SK-N-SH (cell line): ENCODE measurements at regions not wholly inside any gene's neighbourhood (a gene's known extent, or its start where the extent isn't known, plus 50 kb on each side); places are given as distances from the start of the nearest gene placed in this dataset.

Experiments used
- CTCF ChIP-seq: fragments of 200-600 bp; sonication (generic); IDR thresholded peaks from 2 replicates; pipeline ENCODE4 v1.6.1; 2017; ENCODE audit warnings: antibody characterized with exemption, mild to moderate bottlenecking, moderate library complexity
- EP300 ChIP-seq, 2 experiments: IDR thresholded peaks; 2 replicates each; pipeline versions ENCODE4 v1.4.0 to v1.6.1; 2012; ENCODE audit warnings: borderline replicate concordance in 1 of 2, low read depth in 1 of 2, low read length in 1 of 2
- POLR2AphosphoS5 ChIP-seq: IDR thresholded peaks from 2 replicates; pipeline ENCODE4 v1.6.1; 2012; ENCODE audit warnings: low read depth, low read length
- RAD21 ChIP-seq: IDR thresholded peaks from 2 replicates; pipeline ENCODE4 v1.6.1; 2012; ENCODE audit warnings: mild to moderate bottlenecking, low read length
- RCOR1 ChIP-seq: fragments of 150-350 bp; IDR thresholded peaks from 2 replicates; pipeline ENCODE4 v1.6.1; 2017; ENCODE audit warnings: antibody characterized with exemption, low read length
- RXRA ChIP-seq: IDR thresholded peaks from 2 replicates; pipeline ENCODE4 v1.4.0; 2012; ENCODE audit warnings: low read depth, mild to moderate bottlenecking, borderline replicate concordance
- USF1 ChIP-seq: IDR thresholded peaks from 2 replicates; pipeline ENCODE4 v1.4.0; 2012; ENCODE audit warnings: low read depth, borderline replicate concordance
- USF2 ChIP-seq: fragments of 150-350 bp; IDR thresholded peaks from 2 replicates; pipeline ENCODE4 v1.6.1; 2017; ENCODE audit warnings: antibody characterized with exemption, low read length, low read depth, borderline replicate concordance

GRCh38 chr20:58007947-58008346, 220.5 kb downstream of the ANKRD60 start:
- TF ChIP-seq CTCF: no peak
- no peak for TF ChIP-seq RAD21
- TF ChIP-seq POLR2AphosphoS5: no peak
- TF ChIP-seq RXRA: no peak
- TF ChIP-seq USF2: no peak
- TF ChIP-seq EP300 (IDR thresholded peaks at IDR 0.05; ENCODE audit: borderline replicate concordance in 1 of 2, low read depth in 1 of 2, low read length in 1 of 2): no peak
- no peak for TF ChIP-seq RCOR1
- no peak for TF ChIP-seq USF1
